ENCODE measurements at regions not wholly inside any gene's neighbourhood (a gene's known extent, or its start where the extent isn't known, plus 50 kb on each side); places are given as distances from the start of the nearest gene placed in this dataset.

- 91% methylated on average over 4 of the region's 4 CpGs for WGBS
- TF ChIP-seq POLR2A (IDR thresholded peaks at IDR 0.05) (no peak), CTCF (IDR thresholded peaks at IDR 0.05) (no peak), POLR2AphosphoS5 (IDR thresholded peaks at IDR 0.05) (no peak)
- no peak for DNase-seq (ENCODE audit: low spot score)
- Histone ChIP-seq H3K36me3 (no peaks in the 10 kb centered on the region), H3K27ac (no peak overlapping the region), H3K27me3 (replicated peaks; ENCODE audit: insufficient read depth) (no peaks in the 10 kb centered on the region), H3K4me1 (replicated peaks) (no peaks in the 10 kb centered on the region), H3K9me3 (no peaks in the 10 kb centered on the region), H3K4me3 (no peak overlapping the region)
- intact Hi-C loops (cut with DNase I): no loop called here
Observed at GRCh38 chr4:14222377-14223029, 595.0 kb upstream of the BOD1L1 start.

GRCh38 chr4:14223461-14223860, 595.9 kb upstream of the BOD1L1 start:
- Histone ChIP-seq H3K36me3 (no peaks in the 10 kb centered on the region), H3K27ac (no peak overlapping the region), H3K27me3 (replicated peaks; ENCODE audit: insufficient read depth) (no peaks in the 10 kb centered on the region), H3K4me1 (replicated peaks) (no peaks in the 10 kb centered on the region), H3K9me3 (no peaks in the 10 kb centered on the region), H3K4me3 (no peak overlapping the region)
- TF ChIP-seq POLR2A (IDR thresholded peaks at IDR 0.05) (no peak), CTCF (IDR thresholded peaks at IDR 0.05) (no peak), POLR2AphosphoS5 (IDR thresholded peaks at IDR 0.05) (no peak)
- intact Hi-C loops (cut with DNase I): no loop called here
- no peak for DNase-seq (ENCODE audit: low spot score)
- 100% methylated on average over 1 of the region's 1 CpG for WGBS

- WGBS: 37% methylated on average over 3 of the region's 3 CpGs
- no peaks in the 10 kb centered on the region for H3K27me3 ChIP-seq (replicated peaks; ENCODE audit: insufficient read depth)
- TF ChIP-seq POLR2AphosphoS5 (IDR thresholded peaks at IDR 0.05) (no peak), CTCF (IDR thresholded peaks at IDR 0.05) (no peak), POLR2A (IDR thresholded peaks at IDR 0.05) (no peak)
- intact Hi-C loops (cut with DNase I): no loop called here
- H3K4me3 ChIP-seq: no peak overlapping the region
- H3K36me3 ChIP-seq: no peaks in the 10 kb centered on the region
- DNase-seq (ENCODE audit: low spot score): no peak
- no peaks in the 10 kb centered on the region for H3K4me1 ChIP-seq (replicated peaks)
- no peaks in the 10 kb centered on the region for H3K9me3 ChIP-seq
- no peak overlapping the region for H3K27ac ChIP-seq
Observed at GRCh38 chr4:14225688-14226207, 598.2 kb upstream of the BOD1L1 start.

- no peak for DNase-seq (ENCODE audit: low spot score)
- TF ChIP-seq CTCF (IDR thresholded peaks at IDR 0.05) (no peak), POLR2AphosphoS5 (IDR thresholded peaks at IDR 0.05) (no peak), POLR2A (IDR thresholded peaks at IDR 0.05) (no peak)
- intact Hi-C loops (cut with DNase I): no loop called here
- no peak overlapping the region for H3K4me3 ChIP-seq
- no peaks in the 10 kb centered on the region for H3K4me1 ChIP-seq (replicated peaks)
- H3K9me3 ChIP-seq: no peaks in the 10 kb centered on the region
- H3K27ac ChIP-seq: no peak overlapping the region
- 36% methylated on average over 1 of the region's 1 CpG for WGBS
- H3K27me3 ChIP-seq (replicated peaks; ENCODE audit: insufficient read depth): no peaks in the 10 kb centered on the region
- H3K36me3 ChIP-seq: no peaks in the 10 kb centered on the region
Observed at GRCh38 chr4:14233126-14233525, 605.6 kb upstream of the BOD1L1 start.

- H3K36me3 ChIP-seq: no peaks in the 10 kb centered on the region
- intact Hi-C loops (cut with DNase I): no loop called here
- H3K27ac ChIP-seq: no peak overlapping the region
- no peaks in the 10 kb centered on the region for H3K9me3 ChIP-seq
- no peak for DNase-seq (ENCODE audit: low spot score)
- no peak for TF ChIP-seq CTCF (IDR thresholded peaks at IDR 0.05)
- no peak for TF ChIP-seq POLR2A (IDR thresholded peaks at IDR 0.05)
- TF ChIP-seq POLR2AphosphoS5 (IDR thresholded peaks at IDR 0.05): no peak
- no peak overlapping the region for H3K4me3 ChIP-seq
- no peaks in the 10 kb centered on the region for H3K27me3 ChIP-seq (replicated peaks; ENCODE audit: insufficient read depth)
- H3K4me1 ChIP-seq (replicated peaks): no peaks in the 10 kb centered on the region
Observed at GRCh38 chr4:14234307-14234706, 606.8 kb upstream of the BOD1L1 start.
